ENCODE measurements at regions not wholly inside any gene's neighbourhood (a gene's known extent, or its start where the extent isn't known, plus 50 kb on each side); places are given as distances from the start of the nearest gene placed in this dataset.
"Not testable (repeated sequence)": the region's sequence is repeated elsewhere in the genome, so short reads cannot be mapped to it uniquely, and the experiment has no call there.

DNA sequence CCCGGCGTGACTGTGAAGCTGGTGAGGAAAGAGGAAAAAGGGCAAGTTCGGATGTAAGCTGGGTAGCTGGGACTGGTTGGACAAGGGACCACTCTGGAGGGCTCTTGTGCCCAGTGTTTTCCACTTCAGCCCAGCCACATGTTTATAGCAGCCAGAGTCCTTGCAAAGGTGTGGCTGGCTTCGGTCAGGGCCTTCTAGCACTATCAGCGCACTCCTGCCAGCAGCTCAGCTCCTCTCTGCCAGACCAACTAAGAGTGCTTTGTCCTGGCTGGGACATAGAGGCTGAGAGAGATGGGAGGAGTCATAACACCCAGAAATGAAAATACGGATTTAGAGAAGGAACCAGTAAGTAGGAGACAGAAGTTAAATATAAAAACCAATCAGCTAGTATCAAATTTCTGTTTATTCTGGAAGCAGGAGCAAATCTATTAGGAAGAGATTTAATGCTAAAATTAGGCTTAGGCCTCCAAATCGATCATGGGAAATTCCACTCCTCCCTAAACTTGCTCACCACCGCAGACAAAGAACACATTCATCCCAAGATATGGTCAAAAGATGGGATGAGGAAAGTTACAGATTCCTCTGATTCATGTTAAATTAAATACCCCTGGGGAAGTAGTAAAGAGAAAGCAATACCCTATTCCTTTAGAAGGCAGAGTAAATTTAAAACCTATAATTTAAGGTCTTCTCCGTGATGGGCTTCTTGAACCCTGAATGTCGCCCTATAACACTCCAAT is 135.0 kb downstream of the RALA start:
- intact Hi-C loops (cut with DNase I): no loop called here
- no peak for DNase-seq

DNA sequence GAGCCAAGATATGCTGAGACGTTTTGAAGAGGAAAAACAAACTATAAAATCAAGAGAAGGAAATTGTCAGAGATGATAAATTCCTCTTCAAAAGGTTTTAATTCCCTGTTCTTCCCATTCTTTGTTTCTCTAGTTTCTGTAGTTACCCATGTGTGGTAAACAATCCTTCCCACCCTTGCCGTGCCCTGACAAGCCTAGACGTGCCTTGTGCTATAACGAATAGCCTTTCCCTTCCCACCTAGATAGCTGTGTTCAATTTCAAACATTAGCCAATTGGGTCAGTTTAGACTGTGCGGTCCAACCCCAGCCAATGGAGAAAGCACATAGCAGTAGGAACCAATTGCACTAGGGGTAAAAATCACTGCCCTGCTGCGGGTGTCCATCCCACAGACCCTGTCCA is 138.1 kb downstream of the RALA start:
- DNase-seq: no peak
- intact Hi-C loops (cut with DNase I): no loop called here

DNA sequence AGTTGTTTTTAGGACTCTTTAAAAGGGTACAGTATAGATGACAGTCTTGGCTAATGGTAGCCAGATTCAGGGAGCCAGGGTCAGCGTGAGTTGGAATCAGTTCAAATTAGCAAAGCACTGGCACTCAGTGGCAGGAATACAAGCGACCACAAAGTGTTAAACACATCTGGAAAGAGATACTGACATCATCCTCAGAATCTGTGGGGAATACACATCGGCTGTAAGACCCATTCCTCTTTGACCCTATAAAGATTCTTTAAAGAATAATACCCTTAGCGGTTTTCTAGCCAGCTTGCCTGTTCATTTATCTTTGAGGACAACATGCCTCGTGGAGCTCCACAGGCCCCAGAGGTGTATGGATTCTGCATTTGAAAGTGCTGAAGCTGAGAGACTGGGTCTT is 139.1 kb downstream of the RALA start:
- intact Hi-C loops (cut with DNase I): not testable (repeated sequence)

DNA sequence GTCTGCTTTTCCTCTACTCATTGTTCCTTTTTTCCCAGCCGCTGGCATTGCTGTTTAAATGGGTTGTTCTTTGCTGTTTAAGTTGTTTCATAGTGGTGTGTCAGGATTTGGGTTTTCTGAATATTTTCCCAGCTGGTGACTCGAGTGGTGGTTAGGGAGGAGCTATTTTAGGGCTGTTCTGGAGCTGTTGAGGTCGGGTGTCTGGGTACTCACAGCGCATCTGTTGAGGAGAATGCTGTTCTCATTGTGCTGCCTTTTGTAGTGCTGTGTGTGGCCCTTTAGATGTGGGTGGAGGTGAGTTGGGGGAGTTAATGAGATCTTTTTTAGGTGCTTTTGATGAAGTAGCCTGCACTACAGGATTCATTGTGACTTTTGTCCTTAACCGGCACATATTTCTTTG is 139.5 kb downstream of the RALA start:
- DNase-seq: peak in 2 of 10 donors; percentile 6 to 17
- intact Hi-C loops (cut with DNase I): not testable (repeated sequence)

More for the DNA sequence above, 139.1 kb downstream of the RALA start:
- not testable (repeated sequence) for DNase-seq

DNA sequence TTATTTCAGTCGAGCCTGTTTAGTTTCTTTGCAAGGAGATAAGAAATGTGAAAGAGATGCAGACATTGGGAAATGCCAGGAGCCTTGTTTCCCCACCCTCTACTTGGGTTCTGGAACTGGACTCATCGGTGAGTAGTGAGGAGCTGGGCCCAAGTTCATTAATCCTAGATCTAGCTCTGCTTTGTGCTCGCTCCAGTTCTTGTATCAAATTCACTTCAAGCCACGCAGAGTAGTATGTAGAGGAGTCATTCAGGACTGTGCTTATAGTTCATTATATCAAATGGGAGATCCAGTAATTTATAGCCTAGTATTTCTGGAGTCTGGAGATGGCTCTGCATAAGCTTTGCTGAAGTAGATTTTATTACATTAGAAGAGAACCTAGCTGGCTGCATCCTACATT is 142.5 kb downstream of the RALA start:
- intact Hi-C loops (cut with DNase I); DNase-seq: not testable (repeated sequence)

DNA sequence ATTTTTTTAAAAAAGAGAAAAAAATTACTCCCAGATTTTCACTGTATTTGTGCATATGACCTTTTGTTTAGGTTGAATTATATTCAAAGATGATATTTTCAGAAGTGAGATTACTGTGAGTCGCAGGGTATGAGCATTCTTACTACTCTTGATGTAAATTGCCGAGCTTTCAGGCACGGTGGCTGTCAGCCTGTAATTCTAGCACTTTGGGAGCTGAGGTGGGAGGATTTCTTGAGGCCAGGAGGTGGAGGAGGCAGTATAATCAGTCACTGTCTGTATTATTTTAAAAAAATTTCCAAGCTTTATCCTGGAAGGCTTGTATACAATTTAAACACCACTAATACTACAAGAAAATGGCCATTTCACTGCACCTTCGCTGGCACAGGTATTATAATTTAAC is 145.1 kb downstream of the RALA start:
- intact Hi-C loops (cut with DNase I); DNase-seq: not testable (repeated sequence)

DNA sequence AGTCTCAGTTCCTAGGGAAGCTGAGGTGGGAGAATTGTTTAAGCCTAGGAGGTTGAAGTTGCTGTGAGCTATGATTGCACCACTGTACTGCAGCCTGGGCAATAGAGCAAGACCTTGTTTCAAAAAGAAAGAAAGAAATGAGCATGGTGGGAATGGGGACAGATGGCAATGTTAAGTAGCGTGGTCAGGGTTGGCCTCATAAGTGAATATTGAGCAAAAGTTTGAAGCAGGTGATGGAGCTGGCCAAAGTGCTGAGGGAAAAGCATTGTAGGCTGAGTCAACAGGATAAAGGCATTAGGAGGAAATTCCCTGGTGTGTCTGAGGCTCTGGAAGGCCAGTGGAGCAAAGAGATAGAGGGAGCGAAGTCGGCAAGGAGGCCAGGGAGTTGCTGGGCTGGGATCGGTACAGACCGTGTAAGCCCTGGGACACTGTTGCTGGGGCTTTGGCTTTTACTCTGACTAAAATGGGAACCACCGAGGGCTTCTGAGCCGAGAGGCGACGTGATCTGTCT is 151.0 kb downstream of the RALA start:
- DNase-seq; intact Hi-C loops (cut with DNase I): not testable (repeated sequence)

DNA sequence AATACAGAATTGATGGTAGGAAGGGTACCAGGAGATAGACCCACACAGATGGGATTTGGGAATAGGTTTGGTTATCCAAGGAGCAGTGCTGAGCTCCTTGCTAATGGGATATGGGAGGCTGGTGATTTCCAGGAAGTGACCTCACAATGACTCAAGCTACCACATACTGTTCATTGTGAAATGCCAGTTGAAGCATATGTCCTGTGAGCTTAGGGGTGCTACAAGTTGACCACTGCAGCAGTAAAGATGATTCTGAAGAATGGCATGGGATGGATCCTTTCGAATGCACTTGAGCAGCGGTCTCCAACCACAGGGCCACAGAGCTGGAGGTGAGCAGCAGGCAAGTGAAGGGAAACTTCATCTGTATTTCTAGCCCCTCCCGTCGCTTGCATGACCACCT is 158.2 kb downstream of the RALA start:
- DNase-seq; intact Hi-C loops (cut with DNase I): not testable (repeated sequence)

DNA sequence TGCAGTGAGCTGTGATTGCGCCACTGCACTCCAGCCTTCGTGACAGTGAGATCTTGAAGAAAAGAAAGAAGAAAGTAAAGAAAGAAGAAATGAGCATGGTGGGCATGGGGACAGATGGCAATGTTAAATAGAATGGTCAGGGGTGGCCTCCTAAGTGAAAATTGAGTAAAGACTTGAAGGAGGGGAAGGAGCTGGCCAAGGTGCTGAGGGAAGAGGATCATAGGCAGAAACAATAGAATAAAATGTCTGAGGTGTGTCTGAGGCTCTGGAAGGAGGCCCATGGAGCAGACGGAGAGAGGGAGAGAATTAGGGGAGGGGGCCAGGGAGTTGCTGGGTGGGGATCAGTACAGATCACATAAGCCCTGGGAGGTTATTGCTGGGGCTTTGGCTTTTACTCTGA is 163.1 kb downstream of the RALA start:
- DNase-seq; intact Hi-C loops (cut with DNase I): not testable (repeated sequence)

DNA sequence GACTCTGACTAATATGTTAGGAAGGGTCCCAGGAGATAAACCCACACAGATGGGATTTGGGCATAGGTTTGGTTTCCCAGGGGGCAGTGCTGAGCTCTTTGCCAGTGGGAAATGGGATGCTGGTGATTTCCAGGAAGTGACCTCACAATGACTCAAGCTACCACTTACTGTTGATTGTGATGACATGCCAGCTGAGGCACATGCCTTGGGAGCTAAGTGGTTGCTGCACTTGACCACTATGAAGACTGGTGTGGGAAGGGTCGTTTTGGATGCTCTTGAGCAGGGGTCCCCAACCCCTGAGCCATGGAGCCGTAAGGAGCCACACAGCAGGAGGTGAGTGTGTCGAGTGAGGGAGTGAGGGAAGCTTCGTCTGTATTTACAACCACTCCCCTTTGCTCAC is 159.0 kb upstream of the CDK13 start:
- DNase-seq; intact Hi-C loops (cut with DNase I): not testable (repeated sequence)

DNA sequence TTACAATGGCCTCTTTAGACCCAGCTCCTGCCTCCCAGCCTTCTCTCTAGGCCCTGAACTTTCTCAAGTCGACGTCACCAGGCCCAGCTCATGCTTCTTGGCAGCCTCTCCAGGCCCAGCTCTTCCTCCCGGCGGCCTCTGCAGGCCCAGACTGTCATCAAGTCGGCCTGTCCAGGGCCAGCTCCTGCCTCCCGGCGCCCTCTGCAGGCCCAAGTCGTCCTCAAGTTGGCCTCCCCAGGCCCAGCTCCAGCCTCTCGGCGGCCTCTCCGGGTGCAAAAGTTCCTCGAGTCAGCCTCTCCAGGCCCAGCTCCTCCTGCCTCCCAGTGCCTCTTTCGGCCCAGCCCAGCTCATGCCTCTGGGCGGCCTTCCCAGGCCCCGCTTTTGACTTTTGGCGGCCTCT is 158.1 kb upstream of the CDK13 start:
- intact Hi-C loops (cut with DNase I); DNase-seq: not testable (repeated sequence)

DNA sequence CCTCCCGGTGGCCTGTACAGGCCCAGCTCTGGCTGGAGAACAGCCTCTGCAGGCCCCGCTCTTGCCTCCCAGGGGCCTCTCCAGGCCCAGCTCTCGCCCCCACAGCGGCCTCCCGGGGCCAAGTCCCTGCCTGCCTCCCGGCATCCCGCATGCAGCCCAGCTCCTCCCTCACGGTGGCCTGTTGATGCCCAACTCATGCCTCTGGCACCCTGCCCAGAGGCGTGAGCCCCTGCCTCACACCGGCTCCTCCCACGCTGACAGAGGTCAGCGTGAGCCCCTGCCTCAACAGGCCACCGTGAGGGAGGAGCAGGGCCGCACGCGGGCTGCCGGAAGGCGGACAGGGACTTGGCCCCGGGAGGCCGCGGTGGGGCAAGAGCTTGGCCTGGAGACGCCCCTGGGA is 157.0 kb upstream of the CDK13 start:
- intact Hi-C loops (cut with DNase I); DNase-seq: not testable (repeated sequence)

DNA sequence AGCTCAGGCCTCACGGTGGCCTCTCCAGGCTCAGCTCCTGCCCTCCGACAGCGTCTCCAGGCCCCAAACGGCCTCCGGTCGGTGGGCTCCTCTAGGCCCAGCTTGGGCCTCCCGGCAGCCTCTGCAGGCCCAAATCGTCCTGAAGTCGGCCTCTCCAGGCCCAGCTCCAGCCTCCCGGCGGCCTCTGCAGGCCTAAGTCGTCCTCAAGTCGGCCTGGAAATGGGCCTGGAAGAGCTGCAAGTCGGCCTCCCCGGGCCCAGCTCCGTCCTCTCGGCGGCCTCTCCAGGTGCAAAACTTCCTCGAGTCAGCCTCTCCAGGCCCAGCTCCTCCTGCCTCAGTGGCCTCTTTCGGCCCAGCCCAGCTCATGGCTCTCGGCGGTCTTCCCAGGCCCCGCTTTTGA is 156.2 kb upstream of the CDK13 start:
- DNase-seq; intact Hi-C loops (cut with DNase I): not testable (repeated sequence)

DNA sequence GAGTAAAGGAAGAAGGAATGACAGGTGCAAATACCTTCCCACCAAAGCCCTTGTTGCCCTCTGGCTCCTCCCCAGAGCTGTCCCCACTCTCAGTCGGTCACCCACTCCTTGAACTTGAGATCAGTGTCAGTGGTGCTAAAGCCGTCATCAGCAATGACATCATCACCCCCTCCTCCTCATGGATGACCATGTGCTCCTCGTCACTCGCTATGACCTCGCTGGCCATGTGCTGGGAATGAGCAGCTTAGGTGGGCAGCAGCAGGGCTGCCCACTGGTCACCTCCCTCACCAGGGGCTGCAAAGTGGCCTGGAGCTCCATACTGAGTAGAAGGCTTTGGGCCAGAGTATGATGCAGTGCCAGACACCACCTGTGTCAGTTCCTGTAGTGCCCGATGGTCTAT is 153.1 kb upstream of the CDK13 start:
- DNase-seq; intact Hi-C loops (cut with DNase I): not testable (repeated sequence)

DNA sequence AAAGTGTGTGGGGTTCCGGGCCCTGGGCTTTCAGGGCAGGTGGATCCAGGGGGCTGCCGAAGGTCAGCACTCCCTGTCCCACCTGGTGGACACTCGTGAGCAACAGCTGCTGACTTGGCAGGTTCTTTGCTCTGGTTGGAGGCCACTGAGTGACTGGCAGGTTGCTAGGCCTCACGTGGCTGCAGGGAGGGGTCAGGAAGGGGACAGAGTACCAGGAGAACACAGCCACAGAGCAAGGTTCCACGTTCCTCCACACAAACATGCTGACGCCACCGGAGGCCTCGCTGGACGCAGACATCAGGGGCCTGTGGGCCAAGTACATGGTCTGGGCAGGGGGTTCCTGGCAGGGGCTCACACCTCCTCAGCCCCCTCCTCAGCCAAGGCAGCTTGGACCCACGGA is 152.0 kb upstream of the CDK13 start:
- intact Hi-C loops (cut with DNase I); DNase-seq: not testable (repeated sequence)

DNA sequence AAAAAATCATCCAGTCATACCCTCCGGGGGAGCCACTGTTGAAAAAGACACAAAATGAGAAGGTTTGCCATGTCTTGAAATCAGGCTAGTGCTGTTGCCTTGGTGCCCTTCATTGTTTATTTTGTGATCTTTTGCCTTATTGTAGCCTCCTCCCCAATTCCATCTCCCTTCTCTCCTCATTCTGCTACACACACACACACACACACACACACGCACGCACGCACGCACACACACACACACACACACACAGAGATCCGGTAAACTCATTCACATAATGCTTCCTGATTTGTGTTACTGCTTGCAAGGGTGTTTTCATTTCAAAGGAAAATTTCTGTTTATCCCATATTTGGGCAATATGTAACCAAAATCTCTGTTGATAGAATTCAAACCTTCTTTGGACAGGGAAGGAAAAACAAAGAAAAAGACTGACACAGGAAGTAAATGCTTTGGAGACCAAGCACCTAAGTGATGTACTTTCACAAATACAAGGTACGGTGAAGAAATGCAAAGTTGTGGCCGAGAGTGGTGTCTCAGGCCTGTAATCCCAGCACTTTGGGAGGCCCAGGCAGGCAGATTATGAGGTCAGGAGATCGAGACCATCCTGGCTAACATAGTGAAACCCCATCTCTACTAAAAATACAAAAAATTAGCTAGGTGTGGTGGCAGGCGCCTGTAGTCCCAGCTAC is 141.1 kb upstream of the CDK13 start:
- no peak for DNase-seq
- intact Hi-C loops (cut with DNase I): no loop called here

DNA sequence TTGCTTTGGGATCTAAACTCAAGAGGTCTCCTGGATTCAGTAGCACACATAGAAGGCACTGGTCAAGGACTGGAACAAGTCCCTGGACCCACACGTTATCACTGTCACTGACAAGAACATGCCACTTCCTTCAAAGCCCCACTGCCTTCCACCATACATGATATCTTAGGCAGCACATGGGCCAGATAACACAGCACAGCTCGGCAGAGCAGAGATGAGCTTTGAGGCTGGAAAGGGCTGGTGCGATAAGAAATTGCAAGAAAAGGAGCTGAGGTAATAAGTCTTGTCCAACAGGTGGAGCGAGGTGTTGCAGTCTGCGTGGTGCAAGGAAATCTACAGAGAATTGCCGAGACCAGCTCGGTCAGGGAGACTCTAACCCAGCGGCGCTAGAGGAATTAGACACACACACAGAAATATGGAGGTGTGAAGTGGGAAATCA is 139.8 kb upstream of the CDK13 start:
- intact Hi-C loops (cut with DNase I): no loop called here
- DNase-seq: no peak

DNA sequence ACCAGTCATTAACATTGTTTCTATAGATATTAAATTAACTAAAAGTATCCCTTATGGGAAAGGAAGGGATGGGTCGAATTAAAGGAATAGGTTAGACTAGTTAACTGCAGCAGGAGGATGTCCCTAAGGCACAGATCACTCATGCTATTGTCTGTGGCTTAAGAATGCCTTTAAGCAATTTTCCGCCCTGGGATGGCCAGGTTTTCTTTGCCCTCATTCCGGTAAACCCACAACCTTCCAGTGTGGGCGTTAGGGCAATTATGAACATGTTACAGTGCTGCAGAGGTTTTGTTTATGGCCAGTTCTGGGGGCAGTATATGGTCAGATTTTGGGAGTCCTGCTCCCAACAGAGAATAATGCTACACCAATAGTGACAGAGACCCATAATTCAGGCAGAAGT is 139.3 kb upstream of the CDK13 start:
- intact Hi-C loops (cut with DNase I): no loop called here
- DNase-seq: no peak

DNA sequence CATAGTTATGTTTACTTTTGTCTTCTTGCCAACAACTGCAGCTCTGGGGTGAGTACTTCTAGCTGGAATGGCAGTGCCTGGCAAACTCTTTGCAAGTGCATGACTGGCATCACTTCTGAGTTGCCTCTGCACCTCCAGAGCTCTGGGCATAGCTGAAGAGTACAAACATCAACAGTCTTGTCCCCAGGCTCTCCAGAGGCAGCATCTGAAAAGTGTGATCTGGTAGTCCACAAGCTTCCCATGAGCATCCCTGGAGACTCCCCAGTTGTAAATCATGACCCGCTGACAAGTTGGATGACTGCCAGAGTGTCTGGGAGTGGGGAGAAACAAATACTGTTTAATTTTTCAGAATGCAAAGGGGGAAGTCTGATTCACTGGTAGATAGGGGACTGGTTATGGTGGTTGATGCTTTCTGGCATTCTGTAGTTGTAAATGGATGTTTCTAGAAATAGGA is 138.9 kb upstream of the CDK13 start:
- no peak for DNase-seq
- intact Hi-C loops (cut with DNase I): no loop called here

DNA sequence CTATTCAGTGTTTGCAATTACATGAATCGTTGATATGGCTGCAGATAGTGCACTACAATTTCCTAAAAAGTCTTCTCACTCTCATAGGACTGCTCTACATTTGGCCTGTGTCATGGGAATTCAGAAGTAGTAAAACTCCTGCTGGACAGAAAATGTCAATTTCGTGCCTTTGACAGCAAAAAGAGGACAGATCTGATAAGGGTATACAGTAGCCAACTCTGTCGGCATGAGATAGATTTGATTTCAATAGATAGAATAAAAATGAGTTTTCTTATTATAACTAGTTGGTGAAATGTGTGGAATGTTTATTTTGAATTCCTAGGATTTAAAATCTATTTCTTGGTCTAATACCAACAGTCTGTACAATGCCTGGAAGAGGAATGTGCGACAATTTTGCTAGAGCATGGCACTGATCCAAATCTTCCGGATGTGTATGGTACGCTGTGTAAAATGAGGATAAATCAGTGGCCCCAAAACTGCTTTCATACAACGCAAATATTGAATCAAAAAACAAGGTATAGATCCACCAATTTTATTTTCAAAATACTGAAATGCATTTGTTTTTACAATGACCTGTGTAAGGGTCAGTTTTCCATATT is 133.5 kb upstream of the CDK13 start:
- DNase-seq: no peak
- intact Hi-C loops (cut with DNase I): no loop called here

DNA sequence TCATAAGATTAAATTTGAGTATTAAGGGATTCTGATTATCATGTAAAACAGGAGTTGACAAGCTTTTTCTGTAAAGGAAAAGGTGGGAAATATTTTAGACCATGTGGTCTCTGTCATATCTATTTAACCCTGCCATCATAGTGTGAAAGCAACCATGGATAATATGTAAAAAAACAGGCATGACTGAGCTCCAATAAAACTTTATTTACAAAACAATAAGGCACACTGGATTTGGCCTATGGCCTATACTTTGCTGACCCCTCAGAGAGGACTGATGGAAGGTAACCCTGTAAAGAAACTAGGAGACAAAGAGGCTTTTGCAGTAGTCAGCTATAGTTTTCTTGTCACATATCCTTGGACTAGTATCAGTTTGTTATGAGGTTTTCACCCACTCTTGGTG is 130.5 kb upstream of the CDK13 start:
- intact Hi-C loops (cut with DNase I): no loop called here
- no peak for DNase-seq

Data from posterior cingulate gyrus (tissue), 11 donors.